ENCODE measurements at regions not wholly inside any gene's neighbourhood (a gene's known extent, or its start where the extent isn't known, plus 50 kb on each side); places are given as distances from the start of the nearest gene placed in this dataset.
"Not testable (repeated sequence)": the region's sequence is repeated elsewhere in the genome, so short reads cannot be mapped to it uniquely, and the experiment has no call there.

DNA sequence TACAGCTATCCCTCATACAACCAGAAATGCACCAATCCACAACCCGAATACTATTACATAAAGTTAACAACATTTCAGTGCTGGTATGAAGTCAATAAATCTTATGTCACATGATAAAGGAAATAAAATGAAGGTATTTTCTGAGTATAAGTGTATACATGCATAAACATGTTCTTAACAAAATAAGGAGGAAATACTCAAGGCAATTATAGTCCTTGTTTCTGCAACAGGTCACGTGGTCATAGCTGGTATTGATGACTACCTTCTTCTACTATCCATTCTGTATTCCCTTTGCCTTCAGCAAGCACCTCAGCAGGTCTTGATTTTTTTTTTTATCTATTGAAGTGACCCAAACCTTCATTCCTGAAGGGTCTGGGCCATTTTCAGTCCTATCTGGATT lies 675.6 kb downstream of the RPL10L start:
- DNase-seq (ENCODE audit: low read depth) = no peak

DNA sequence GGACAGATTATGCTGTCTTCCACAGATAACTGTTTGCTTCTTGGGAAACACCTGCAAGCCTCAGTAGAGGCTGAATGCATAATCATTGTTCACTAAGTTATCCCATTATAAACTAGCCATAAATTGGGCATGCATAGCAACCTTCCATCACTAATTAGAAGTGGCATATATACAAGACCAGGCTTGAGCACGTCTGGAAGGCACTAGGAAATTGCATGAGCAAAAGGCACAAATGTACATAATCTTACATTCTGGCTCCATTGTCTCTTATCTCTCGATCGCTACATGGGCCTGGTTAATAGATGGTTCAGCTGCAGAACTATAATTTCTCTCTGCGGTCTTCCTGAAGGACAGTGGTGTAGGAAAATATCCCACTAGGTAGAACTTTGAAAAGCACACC lies 679.2 kb downstream of the RPL10L start:
- DNase-seq (ENCODE audit: low read depth) = no peak

DNA sequence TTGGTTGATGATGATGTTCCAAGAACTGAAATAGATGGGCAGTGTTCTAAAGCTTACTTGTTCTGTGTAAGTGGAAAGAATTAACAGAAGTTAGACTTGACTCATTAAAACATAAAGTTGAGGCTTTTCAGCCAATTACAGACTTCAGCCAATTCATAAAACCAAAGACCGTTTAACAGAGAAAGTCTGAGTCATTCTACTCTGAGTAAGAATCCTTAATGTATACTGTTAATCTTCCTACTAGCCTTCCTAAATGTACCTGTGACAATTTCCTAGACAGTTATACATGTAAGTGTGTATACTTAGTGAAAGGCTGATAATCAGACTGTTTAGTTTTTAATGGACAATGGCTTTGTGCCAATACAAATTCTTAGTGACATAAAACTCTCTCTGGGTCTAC lies 681.0 kb downstream of the RPL10L start:
- DNase-seq (ENCODE audit: low read depth) = no peak

DNA sequence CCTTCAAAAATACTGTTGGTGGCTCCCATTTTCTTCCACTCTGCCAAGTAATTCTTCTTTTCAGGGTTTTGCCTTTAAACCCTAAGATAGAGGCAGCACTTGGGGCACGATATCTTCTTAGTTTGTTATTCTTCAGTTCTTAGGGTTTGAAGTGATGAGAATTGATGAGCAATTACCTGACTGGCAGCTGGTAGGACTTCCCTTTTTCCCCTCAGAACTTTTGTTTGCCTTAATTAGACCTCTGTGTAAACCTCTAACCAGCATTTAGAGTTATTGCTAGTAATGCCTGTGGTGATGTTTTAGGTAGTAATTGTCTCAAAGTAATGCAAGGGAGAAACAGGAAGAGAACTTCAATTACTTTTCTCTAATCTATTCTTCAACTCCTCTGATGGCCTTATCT lies 683.5 kb downstream of the RPL10L start:
- DNase-seq (ENCODE audit: low read depth) = no peak

DNA sequence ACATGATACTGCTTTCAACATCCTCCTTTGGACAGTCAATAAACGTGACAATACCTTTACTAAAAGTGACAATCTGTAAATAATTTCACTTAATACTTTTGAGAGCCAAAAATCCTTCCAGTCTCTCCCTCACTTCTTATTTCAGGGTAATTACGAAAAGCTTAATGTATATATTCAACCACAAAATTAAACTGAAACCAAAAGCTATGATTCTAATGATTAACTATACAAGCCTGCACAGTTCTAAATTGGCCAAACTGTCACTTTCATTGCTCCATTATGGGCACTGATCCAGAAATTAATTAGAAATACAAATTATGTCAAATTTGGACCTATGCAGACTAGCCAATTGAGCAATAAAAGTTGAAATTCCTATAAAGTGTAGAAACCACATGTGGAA lies 696.5 kb upstream of the MIS18BP1 start:
- DNase-seq (ENCODE audit: low read depth) = no peak

DNA sequence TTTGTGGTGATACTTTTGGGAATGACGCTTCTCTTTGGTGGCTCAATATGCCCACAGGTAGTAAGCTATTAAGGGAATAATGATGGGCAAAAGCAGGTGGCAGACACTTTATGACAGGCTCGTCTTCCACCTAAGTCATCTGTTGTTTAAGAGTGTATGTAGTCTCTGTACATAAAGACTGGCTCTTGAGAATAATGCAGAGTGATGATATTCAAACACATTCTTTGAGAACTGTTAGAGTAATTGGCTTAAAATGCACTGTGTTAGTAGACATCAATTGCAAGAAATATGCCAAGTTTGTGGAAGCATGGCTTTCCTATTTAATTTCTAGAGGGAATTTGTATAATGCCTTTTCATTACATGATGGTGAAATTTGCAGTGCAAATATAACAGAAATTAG lies 694.8 kb upstream of the MIS18BP1 start:
- DNase-seq (ENCODE audit: low read depth) = no peak

DNA sequence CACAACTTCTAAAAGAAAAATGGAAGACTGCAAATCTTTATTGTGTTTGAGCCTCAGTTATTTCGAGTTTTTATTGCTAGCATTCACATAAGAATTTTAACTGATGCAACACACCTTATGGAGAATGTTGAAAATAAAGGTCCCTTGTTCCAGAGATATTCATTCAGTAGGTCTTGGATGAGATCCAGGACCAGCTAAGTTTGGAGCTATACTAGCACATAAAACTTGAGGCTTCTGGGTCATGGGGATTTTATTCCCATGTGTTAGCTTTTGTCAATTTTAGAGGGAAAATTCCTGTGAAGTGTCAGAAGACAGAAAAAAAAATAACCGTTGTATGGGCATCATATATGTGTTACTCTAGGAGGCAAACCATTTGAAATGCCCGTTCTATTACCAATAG lies 693.2 kb upstream of the MIS18BP1 start:
- no peak for DNase-seq (ENCODE audit: low read depth)

DNA sequence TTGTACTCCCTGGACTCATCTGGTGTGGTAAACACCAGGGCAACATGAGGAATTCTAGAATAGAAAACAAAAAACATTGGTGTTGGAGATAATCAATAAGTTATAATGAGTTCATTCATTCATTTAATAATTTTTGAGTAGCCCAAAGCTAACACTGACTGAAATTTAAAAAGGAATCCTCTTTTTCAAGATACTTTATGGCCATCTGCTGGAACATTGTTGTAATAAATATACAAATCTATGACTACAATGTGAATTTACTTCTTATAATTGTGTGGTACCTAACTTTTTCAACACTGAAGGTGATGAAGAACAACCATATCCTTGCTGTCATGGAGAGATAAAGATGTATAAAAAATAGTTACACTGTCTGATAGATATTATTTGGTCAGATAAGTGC lies 687.3 kb upstream of the MIS18BP1 start:
- DNase-seq (ENCODE audit: low read depth) = no peak

DNA sequence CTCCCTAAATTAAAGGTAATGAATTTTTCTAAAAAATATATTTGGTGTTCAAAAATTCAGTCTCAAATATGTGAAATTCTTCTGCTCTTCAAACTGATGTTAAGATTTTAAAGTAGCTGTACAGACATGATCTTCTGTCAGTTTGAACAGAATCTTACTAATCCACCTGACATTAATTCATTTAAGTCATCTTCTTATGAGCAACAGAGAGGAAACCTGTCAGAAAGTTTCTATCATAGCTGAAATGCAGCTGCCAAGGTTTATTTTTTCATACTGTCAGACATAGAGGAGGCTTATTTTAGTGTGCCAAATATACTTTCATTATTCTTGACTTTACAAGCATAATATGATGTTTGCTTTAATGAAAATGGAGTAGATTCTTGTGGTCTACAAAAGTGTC lies 686.6 kb upstream of the MIS18BP1 start:
- DNase-seq (ENCODE audit: low read depth) = no peak

DNA sequence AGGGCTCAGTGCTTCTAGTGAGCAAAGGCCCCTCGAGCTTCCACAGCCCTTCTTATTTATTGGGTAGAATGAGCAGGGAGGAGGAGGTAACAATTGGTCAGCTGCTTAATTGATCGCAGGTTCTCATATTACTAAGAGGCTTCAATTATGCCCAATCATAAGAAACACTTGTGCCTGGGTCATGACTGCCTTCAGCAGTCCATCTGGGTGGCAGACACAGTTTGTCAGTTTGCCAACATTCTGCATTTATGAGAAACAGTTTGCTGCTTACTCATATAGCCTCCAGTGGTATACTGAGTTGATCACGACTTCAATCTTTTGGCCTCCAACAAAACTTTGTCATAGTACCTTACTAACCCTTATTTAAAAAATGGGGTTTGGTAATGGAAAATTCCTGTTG lies 667.0 kb upstream of the MIS18BP1 start:
- DNase-seq (ENCODE audit: low read depth) = not testable (repeated sequence)

DNA sequence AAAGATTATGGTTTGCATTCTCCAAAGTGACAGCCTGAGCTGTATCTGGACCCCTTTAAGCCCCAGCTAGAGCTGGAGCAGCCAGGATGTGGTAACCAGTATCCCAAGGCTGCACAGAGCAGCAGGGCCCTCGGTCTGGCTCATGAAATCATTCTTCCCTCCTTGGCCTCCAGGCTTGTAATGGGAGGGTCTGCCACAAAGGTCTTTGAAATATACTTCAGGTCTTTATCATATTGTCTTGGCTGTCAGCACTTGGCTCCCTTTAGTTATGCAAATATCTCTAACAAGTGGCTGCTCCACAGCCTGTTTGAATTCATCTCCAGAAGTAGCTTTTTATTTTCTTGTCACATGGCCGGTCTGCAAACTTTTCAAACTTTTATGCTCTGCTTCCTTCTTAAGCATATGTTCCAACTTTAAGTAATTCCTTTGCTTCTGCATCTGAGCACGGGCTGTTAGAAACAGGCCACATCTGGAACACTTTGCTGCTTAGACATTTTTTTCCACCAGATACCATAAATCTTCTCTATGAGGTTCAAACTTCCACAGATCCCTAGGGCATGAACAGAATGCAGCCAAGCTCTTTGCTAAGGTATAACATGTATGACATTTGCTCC lies 663.4 kb upstream of the MIS18BP1 start:
- no peak for DNase-seq (ENCODE audit: low read depth)

DNA sequence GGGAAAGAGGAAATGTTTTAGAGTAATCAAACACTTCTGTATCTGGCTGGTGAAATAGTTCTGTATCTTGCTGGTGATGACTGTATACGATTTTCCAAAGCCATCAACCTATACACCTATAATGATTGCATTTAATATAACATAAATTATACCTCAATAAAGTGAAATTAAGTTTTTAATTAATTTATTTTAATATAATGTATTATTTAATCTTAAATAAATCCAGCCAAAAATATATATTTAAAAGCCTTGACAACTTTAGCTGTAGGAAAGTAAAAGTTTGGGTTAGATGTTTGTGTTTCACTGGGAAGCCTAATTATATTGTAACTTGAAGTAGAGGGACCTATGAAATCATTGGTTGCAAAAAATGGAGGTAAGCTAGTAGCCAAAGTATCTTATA lies 654.8 kb upstream of the MIS18BP1 start:
- no peak for DNase-seq (ENCODE audit: low read depth)

DNA sequence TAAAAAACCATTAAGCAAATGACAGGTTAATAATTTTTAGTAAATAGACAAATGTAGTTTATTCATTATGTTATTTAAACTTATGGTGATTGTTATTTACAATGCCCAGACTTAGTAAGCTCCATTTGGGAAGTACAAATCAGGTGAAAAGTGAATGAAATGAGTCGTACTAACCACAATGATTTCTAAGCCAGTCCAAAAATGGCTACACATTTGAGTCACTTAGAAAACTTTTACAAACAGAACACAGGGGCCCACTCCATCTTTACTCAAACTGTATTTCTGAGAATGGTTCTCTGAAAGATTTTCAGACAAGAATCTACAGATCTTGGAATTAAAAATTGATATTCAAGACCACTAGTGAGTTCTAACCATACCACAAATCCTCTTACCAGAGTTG lies 653.3 kb upstream of the MIS18BP1 start:
- DNase-seq (ENCODE audit: low read depth) = no peak

DNA sequence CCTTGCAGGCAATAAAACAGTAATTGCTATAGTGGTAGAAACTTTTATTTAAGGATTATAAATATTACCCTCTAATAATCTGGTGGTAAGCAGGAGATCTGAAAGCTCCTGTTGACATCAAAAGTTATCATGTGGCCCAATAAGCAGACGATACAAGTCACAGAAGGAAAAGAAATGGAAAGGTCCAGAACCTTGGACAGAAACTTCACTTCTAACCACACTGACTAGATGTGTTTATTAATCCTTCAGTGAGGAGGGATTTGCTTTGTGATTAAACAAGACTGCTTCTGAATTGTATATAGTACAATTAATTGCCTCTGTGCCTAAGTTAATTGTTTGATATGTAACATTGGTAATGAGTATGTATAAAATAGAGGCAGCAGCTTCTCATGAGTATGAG lies 652.7 kb upstream of the MIS18BP1 start:
- no peak for DNase-seq (ENCODE audit: low read depth)

DNA sequence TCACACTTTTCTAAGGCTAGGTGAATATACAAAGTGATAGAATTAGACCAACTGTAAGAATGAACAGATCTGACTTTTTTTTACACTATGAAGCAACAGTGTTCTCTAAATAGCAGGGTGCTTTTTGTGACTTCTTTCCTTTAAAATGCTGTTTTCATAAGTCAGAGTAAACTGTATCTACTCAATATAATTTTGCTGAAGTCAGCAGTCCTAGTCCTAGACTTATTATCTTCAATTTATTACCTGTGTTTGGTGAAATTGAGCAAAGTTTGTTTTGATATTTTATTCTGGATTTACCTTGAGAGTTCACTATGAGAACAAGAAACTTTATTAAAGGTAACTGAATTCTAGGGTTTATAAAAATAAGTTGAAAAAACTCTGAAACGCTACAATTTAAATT lies 651.3 kb upstream of the MIS18BP1 start:
- DNase-seq (ENCODE audit: low read depth) = no peak

DNA sequence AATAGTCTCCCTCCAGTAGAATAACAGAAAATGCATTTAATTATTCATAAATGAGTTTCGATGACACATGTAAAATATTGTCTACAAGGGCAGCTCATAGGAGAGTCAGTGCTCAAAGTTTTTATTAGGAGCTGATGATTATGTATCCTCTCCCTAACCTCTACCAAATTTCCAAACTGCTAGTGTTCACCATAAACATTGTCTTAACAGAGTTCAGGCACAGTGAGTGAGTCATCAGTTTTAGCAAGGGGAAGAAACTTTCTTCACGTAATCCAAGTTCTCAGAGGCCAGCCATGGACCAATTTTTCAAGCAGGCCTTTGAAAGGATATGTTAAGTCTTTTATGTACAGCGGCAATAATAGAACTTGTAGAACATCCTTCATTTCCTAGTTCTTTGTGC lies 649.2 kb upstream of the MIS18BP1 start:
- no peak for DNase-seq (ENCODE audit: low read depth)

DNA sequence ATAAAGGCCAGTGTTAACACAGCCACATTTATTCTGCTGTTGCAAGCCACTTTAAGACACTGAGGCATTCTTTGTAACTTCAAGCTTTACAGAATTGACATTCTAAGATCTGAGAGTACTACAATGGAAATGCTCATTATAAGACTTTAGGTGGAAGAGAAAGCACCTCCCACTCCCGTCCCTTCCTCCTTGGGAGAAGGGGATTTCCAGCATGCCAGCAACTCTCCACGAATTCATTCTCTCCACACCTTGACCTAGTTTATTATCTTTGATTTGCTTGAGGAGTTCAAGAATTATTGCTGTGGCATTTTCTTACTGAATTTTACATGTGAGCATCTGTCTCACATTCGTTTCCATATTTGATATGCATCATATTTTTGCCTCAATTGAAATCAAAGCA lies 644.4 kb upstream of the MIS18BP1 start:
- no peak for DNase-seq (ENCODE audit: low read depth)

DNA sequence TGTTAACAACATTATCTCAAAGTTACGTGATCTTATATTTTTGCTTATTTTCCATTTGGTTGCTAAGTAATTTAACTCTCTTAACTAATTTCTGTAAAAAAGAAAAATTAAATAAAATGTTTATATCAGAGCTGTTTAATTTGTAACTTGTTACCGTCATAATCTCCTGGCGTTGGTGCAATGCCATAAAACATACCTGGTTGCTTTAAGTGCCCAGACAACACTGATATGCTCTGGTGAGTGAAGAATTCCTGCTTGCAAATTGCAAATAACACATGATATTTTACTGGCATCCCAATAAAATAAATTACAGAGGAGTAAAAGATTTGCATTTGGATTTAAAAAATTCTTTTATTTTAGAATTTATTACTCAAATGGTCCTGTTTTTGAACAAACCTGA lies 640.1 kb upstream of the MIS18BP1 start:
- DNase-seq (ENCODE audit: low read depth) = no peak

DNA sequence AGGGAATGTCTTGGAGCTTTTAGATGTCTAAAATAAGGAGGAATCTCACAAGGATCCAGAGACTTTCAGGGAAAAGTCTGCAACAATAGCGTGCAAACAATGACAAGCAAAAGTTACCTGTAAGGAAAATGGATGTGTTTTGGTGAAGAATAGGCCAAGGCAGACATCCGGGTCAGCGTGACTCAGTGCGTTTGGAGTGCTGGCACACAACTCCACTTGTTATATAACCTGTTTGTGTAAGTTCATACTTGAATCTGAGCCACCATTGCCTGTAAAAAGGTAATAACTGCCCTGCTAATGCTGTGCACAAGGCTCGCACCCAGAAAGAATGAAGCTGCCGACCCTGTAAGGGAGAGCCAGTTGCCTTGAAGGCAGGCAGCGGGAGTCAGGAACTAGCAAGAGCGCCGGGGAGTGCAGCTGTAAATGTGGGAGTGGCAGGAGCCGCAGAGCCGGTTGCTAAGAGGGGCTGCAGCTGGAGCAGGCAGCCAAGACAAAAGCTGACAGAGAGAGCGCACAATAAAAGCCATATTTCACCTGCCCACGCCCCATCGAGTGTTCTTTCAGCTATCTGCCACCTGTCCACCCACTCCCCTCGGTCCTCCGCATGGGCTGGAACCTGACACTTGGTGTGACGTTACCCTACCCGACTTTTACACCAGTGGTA lies 638.5 kb upstream of the MIS18BP1 start:
- DNase-seq (ENCODE audit: low read depth) = no peak

DNA sequence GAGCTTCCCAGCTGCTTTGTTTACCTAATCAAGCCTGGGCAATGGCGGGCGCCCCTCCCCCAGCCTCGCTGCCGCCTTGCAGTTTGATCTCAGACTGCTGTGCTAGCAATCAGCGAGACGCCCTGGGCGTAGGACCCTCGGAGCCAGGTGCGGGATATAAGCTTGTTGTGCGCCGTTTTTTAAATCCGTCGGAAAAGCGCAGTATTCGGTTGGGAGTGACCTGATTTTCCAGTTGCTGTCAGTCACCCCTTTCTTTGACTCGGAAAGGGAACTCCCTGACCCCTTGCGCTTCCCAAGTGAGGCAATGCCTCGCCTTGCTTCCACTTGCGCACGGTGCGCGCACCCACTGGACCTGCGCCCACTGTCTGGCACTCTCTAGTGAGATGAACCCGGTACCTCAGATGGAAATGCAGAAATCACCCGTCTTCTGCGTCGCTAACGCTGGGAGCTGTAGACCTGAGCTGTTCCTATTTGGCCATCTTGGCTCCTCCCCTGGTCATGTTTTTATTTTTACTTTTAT lies 635.8 kb upstream of the MIS18BP1 start:
- DNase-seq (ENCODE audit: low read depth) = not testable (repeated sequence)

DNA sequence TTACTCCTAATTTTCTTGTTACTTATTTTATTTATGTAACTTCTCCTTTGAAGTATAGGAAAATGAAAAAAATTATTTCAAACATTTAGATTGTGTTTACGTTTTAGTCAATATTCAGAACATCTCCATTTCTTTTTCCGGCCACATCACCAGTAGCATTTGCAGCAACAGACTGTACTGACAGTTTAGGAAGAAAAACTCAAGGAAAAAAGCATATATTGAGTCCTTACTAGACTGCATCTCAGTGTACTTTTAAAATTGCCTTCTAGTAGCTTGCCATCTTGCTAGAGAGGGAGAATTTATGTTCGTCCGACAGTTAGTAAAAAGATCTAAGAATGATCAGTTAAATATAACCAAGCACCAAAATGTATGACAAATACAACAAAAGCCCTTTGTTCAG lies 625.0 kb upstream of the MIS18BP1 start:
- DNase-seq (ENCODE audit: low read depth) = no peak

DNA sequence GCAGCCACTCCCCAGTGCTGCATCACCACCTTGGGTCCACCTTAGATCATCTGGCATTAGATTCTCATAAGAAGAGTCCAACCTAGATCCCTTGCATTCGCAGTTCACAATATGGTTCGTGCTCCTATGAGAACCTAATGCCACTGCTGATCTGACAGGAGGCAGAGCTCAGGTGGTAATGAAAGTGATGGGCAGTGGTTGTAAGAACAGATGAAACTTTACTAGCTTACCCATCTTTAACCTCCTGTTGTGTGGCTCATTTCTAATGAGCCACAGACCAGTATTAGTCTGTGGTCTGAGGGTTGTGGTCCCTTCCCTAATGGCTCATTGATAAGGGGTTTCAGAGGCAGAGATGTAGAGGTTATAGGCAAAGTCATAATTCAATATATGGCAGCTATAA lies 615.9 kb upstream of the MIS18BP1 start:
- no peak for DNase-seq (ENCODE audit: low read depth)

DNA sequence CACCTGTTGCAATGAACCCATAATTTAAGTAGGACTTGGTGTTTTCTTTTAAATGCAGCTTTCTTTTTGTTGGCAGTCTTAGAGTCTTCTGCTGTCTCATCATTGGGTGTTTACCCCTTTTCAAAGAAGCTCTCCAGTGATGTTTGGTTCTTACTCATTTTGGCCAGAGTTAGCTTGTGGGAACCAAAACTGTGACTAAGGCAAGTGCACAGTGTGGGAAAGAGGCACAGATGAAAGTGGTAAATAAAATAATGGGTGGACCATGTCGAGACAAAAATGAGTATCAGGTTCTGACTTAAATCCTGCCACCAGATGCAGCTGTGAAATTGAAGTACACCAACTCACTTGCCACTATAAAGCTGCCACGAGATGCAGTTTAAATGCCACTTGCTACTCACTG lies 615.4 kb upstream of the MIS18BP1 start:
- DNase-seq (ENCODE audit: low read depth) = no peak

All from Daoy (cell line).